ENCODE measurements at regions not wholly inside any gene's neighbourhood (a gene's known extent, or its start where the extent isn't known, plus 50 kb on each side); places are given as distances from the start of the nearest gene placed in this dataset.

DNA sequence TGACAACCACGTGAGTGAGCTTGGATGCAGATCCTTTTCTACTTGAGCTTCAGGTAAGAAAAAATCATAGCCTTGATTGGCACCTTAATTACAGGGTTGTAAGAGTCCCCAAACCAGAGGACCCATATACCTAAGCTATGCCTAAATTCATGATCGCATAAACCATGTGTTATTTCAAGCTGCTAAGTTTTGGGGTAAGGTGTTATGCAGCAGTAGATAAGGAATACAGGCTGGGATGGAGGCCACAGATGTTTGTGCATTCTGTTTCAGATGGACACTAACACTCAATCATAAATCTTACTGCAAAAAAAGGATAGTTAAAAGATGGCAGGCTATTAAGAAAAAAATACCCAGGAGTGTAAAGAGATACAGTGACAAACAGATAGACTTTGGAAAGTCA is 112.3 kb downstream of the ASB9 start:
- TF ChIP-seq POLR2A (conservative IDR thresholded peaks at IDR 0.05) (no peak), RNF2 (IDR thresholded peaks at IDR 0.05) (no peak), TRIM28 (IDR thresholded peaks at IDR 0.05) (no peak), FOXJ3 (CRISPR knock-in tag; IDR thresholded peaks at IDR 0.05) (no peak)

All from K562 (cell line).